Activated B cell treated with CpG ODN at 0.5 μM for 24 hours (primary cell): ENCODE measurements at regions not wholly inside any gene's neighbourhood (a gene's known extent, or its start where the extent isn't known, plus 50 kb on each side); places are given as distances from the start of the nearest gene placed in this dataset.

Source experiments
- ATAC-seq: fragments of 200-7000 bp; cut with Tn5 transposase; one replicate; pipeline ENCODE4 v1.10.0; 2021; ENCODE audit warnings: low read depth, mild to moderate bottlenecking, moderate library complexity
- CTCF ChIA-PET: fragments of 350-600 bp; sonication (Branson Sonifier 250); formaldehyde crosslinking; loops from one replicate; lab custom pipeline; 2021; ENCODE audit warnings: antibody characterized with exemption; lab: Charles Lee
- POLR2A ChIA-PET: fragments of 350-600 bp; sonication (Branson Sonifier 250); formaldehyde crosslinking; loops from one replicate; lab custom pipeline; 2021; ENCODE audit warnings: antibody characterized with exemption; lab: Charles Lee
- DNase-seq: peaks from one replicate; pipeline ENCODE4 v3.0.0; 2022
- H3K27ac Mint-ChIP-seq: one replicate; pipeline ENCODE4 v1.8.0; 2020; ENCODE audit warnings: mixed read lengths
- H3K27me3 Mint-ChIP-seq: one replicate; pipeline ENCODE4 v1.8.0; 2021; ENCODE audit warnings: mixed read lengths
- H3K36me3 Mint-ChIP-seq: one replicate; pipeline ENCODE4 v1.8.0; 2021; ENCODE audit warnings: low read depth, mixed read lengths
- H3K4me1 Mint-ChIP-seq: one replicate; pipeline ENCODE4 v1.8.0; 2021; ENCODE audit warnings: mixed read lengths
- H3K4me3 Mint-ChIP-seq: one replicate; pipeline ENCODE4 v1.8.0; 2020; ENCODE audit warnings: mild to moderate bottlenecking, mixed read lengths
- H3K9me3 Mint-ChIP-seq: one replicate; pipeline ENCODE4 v1.8.0; 2020; ENCODE audit warnings: mixed read lengths
- CTCF ChIP-seq: fragments of 200-600 bp; IDR thresholded peaks from one replicate; pipeline ENCODE4 v1.8.0; 2022; ENCODE audit warnings: antibody characterized with exemption, mild to moderate bottlenecking
- intact Hi-C: fragments of 100-400 bp; cut with micrococcal nuclease; formaldehyde crosslinking; loops from one replicate; pipeline ENCODE4 v1.15.1; 2024

- TF ChIP-seq CTCF, result no peak
- no peaks in the 10 kb centered on the region for H3K9me3 Mint-ChIP-seq
- no peaks in the 10 kb centered on the region for H3K27me3 Mint-ChIP-seq
- H3K27ac Mint-ChIP-seq, result no peak overlapping the region
- H3K4me3 Mint-ChIP-seq, result no peak overlapping the region
- H3K36me3 Mint-ChIP-seq, result no peaks in the 10 kb centered on the region
- POLR2A ChIA-PET, result no interaction called here
- DNase-seq (no peak), ATAC-seq (no peak)
- CTCF ChIA-PET, result no interaction called here
- intact Hi-C loops, result no loop called here
- H3K4me1 Mint-ChIP-seq, result no peaks in the 10 kb centered on the region
Observed at GRCh38 chr22:48709453-48709852, 1118.2 kb downstream of the BRD1 start.

- POLR2A ChIA-PET, result no interaction called here
- H3K9me3 Mint-ChIP-seq, result no peaks in the 10 kb centered on the region
- no peak overlapping the region for H3K27ac Mint-ChIP-seq
- no peak for TF ChIP-seq CTCF
- DNase-seq (no peak), ATAC-seq (no peak)
- intact Hi-C loops, result no loop called here
- CTCF ChIA-PET, result no interaction called here
- no peak overlapping the region for H3K4me3 Mint-ChIP-seq
- H3K36me3 Mint-ChIP-seq, result no peaks in the 10 kb centered on the region
- H3K4me1 Mint-ChIP-seq, result no peaks in the 10 kb centered on the region
- no peaks in the 10 kb centered on the region for H3K27me3 Mint-ChIP-seq
Observed at GRCh38 chr22:48708558-48709245, 1119.0 kb downstream of the BRD1 start.

GRCh38 chr22:48707763-48708557 lies 1119.7 kb downstream of the BRD1 start:
- DNase-seq, result no peak
- TF ChIP-seq CTCF, result no peak
- Mint-ChIP-seq H3K27ac (no peak overlapping the region), H3K36me3 (no peaks in the 10 kb centered on the region), H3K4me1 (no peaks in the 10 kb centered on the region), H3K4me3 (no peak overlapping the region), H3K9me3 (no peaks in the 10 kb centered on the region), H3K27me3 (no peaks in the 10 kb centered on the region)
- ChIA-PET POLR2A (no interaction called here), CTCF (no interaction called here)
- ATAC-seq, result no peak
- intact Hi-C loops, result no loop called here

DNA sequence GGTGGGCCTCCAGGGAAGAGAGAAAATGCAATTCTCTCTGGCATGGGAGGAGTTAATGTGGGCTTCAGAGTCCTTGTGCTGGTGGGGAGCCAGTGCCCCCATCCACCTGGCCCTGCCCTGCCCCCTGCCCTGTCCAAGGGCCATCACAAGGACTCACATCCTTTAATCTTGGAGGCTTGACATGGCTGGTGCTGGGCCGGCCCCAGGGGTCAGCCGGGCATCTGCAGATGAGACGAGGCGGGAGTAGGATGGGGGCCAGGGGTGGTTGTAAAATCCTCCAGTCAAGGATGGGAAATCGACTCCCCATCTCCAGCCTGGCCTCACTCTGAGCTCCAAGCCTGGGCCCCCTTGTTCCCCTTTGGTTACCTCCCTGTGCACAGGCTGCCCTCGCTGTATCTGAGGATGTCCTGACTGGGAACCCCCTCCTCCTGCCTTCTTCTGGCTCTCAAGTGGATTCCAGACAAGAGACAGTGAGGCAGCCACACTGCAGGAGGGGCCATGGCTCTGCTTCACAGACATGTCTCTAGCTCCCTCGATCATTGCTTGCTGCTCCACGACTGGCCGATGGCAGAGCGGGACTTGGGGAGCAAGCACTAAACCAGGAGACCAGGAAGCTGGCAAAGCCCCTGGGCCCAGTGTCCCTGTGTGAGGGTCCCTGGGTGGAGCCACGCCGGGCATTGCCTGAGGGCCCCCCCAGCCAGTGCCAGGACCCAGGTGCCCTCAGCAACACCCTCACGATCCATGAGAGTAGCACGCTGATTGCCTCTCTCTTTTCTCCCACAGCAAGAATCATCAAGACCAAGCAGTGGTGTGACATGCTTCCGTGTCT lies 1120.5 kb downstream of the BRD1 start:
- H3K4me3 Mint-ChIP-seq, result no peak overlapping the region
- CTCF ChIA-PET, result no interaction called here
- POLR2A ChIA-PET, result no interaction called here
- no peaks in the 10 kb centered on the region for H3K9me3 Mint-ChIP-seq
- no peak for ATAC-seq
- no peak for TF ChIP-seq CTCF
- no peaks in the 10 kb centered on the region for H3K36me3 Mint-ChIP-seq
- no peak for DNase-seq
- intact Hi-C loops, result no loop called here
- H3K4me1 Mint-ChIP-seq, result no peaks in the 10 kb centered on the region
- no peaks in the 10 kb centered on the region for H3K27me3 Mint-ChIP-seq
- H3K27ac Mint-ChIP-seq, result no peak overlapping the region
